ENCODE measurements at regions not wholly inside any gene's neighbourhood (a gene's known extent, or its start where the extent isn't known, plus 50 kb on each side); places are given as distances from the start of the nearest gene placed in this dataset.

GRCh38 chr7:68503400-68503799 lies 1094.9 kb upstream of the AUTS2 start:
- H3K9me3 ChIP-seq (ENCODE audit: low read depth), result no peaks in the 10 kb centered on the region
- no peaks in the 10 kb centered on the region for H3K27me3 ChIP-seq (replicated peaks; ENCODE audit: insufficient read depth)
- H3K9ac ChIP-seq, result no peak overlapping the region
- no peaks in the 10 kb centered on the region for H3K36me3 ChIP-seq (ENCODE audit: low read depth)
- H4K20me1 ChIP-seq (ENCODE audit: insufficient read depth), result no peaks in the 10 kb centered on the region
- H2AFZ ChIP-seq, result no peak overlapping the region
- TF ChIP-seq EZH2phosphoT487 (IDR thresholded peaks at IDR 0.05; ENCODE audit: insufficient read depth, low read depth) (no peak), EZH2 (IDR thresholded peaks at IDR 0.05; ENCODE audit: insufficient read depth, poor library complexity, severe bottlenecking) (no peak)
- 10 to 12% methylated on average over 3 of the region's 3 CpGs for WGBS, 2 experiments (ENCODE audit: low coverage in 1 of 2, low lambda C conversion rate in 2 of 2, missing lambda C conversion rate in 2 of 2)
- H3K79me2 ChIP-seq (ENCODE audit: insufficient read depth), result no peaks in the 10 kb centered on the region
- no peak overlapping the region for H3K27ac ChIP-seq
- no peak for DNase-seq
- in situ Hi-C loops (cut with MboI), result no loop called here
- H3K4me1 ChIP-seq (ENCODE audit: insufficient read depth), result no peaks in the 10 kb centered on the region
- H3K4me2 ChIP-seq (ENCODE audit: unreplicated experiment), result no peak overlapping the region
- H3F3A ChIP-seq (ENCODE audit: insufficient read depth), result no peaks in the 10 kb centered on the region
- H3K9me2 ChIP-seq (ENCODE audit: insufficient read depth), result no peaks in the 10 kb centered on the region
- H3K4me3 ChIP-seq, result no peak overlapping the region

- Histone ChIP-seq H3K9me2 (ENCODE audit: insufficient read depth) (no peaks in the 10 kb centered on the region), H3F3A (ENCODE audit: insufficient read depth) (no peaks in the 10 kb centered on the region), H3K27me3 (replicated peaks; ENCODE audit: insufficient read depth) (no peaks in the 10 kb centered on the region), H4K20me1 (ENCODE audit: insufficient read depth) (no peaks in the 10 kb centered on the region), H3K9me3 (ENCODE audit: low read depth) (no peaks in the 10 kb centered on the region), H3K4me2 (ENCODE audit: unreplicated experiment) (no peak overlapping the region), H3K4me1 (ENCODE audit: insufficient read depth) (no peaks in the 10 kb centered on the region), H3K9ac (no peak overlapping the region), H3K79me2 (ENCODE audit: insufficient read depth) (no peaks in the 10 kb centered on the region), H3K27ac (no peak overlapping the region), H2AFZ (no peak overlapping the region), H3K36me3 (ENCODE audit: low read depth) (no peaks in the 10 kb centered on the region), H3K4me3 (no peak overlapping the region)
- 27 to 39% methylated on average over 1 of the region's 1 CpG for WGBS, 2 experiments (ENCODE audit: low coverage in 1 of 2, low lambda C conversion rate in 2 of 2, missing lambda C conversion rate in 2 of 2)
- TF ChIP-seq EZH2 (IDR thresholded peaks at IDR 0.05; ENCODE audit: insufficient read depth, poor library complexity, severe bottlenecking) (no peak), EZH2phosphoT487 (IDR thresholded peaks at IDR 0.05; ENCODE audit: insufficient read depth, low read depth) (no peak)
- in situ Hi-C loops (cut with MboI), result no loop called here
- DNase-seq, result no peak
Measured at GRCh38 chr7:68504716-68505115, 1093.6 kb upstream of the AUTS2 start.

GRCh38 chr7:68505721-68506120 lies 1092.6 kb upstream of the AUTS2 start:
- in situ Hi-C loops (cut with MboI), result no loop called here
- H3K27ac ChIP-seq, result no peak overlapping the region

GRCh38 chr7:68507668-68508067 lies 1090.6 kb upstream of the AUTS2 start:
- in situ Hi-C loops (cut with MboI), result no loop called here
- TF ChIP-seq EZH2 (IDR thresholded peaks at IDR 0.05; ENCODE audit: insufficient read depth, poor library complexity, severe bottlenecking) (no peak), EZH2phosphoT487 (IDR thresholded peaks at IDR 0.05; ENCODE audit: insufficient read depth, low read depth) (no peak)
- Histone ChIP-seq H3K9me2 (ENCODE audit: insufficient read depth) (no peaks in the 10 kb centered on the region), H3K9me3 (ENCODE audit: low read depth) (no peaks in the 10 kb centered on the region), H3F3A (ENCODE audit: insufficient read depth) (no peaks in the 10 kb centered on the region), H3K27me3 (replicated peaks; ENCODE audit: insufficient read depth) (no peaks in the 10 kb centered on the region), H3K4me3 (no peak overlapping the region), H3K27ac (no peak overlapping the region), H3K36me3 (ENCODE audit: low read depth) (no peaks in the 10 kb centered on the region), H4K20me1 (ENCODE audit: insufficient read depth) (no peaks in the 10 kb centered on the region), H3K79me2 (ENCODE audit: insufficient read depth) (no peaks in the 10 kb centered on the region), H3K4me2 (ENCODE audit: unreplicated experiment) (no peak overlapping the region), H3K4me1 (ENCODE audit: insufficient read depth) (no peaks in the 10 kb centered on the region), H3K9ac (no peak overlapping the region), H2AFZ (no peak overlapping the region)
- 11 to 17% methylated on average over 4 of the region's 4 CpGs for WGBS, 2 experiments (ENCODE audit: low coverage in 1 of 2, low lambda C conversion rate in 2 of 2, missing lambda C conversion rate in 2 of 2)
- no peak for DNase-seq

More at GRCh38 chr7:68505721-68506120, 1092.6 kb upstream of the AUTS2 start:
- no peak for DNase-seq
- no peaks in the 10 kb centered on the region for H3K79me2 ChIP-seq (ENCODE audit: insufficient read depth)
- H3K9me3 ChIP-seq (ENCODE audit: low read depth), result no peaks in the 10 kb centered on the region
- WGBS, 2 experiments (ENCODE audit: low coverage in 1 of 2, low lambda C conversion rate in 2 of 2, missing lambda C conversion rate in 2 of 2), result 27 to 28% methylated on average over 4 of the region's 4 CpGs
- H3K27me3 ChIP-seq (replicated peaks; ENCODE audit: insufficient read depth), result no peaks in the 10 kb centered on the region
- H3F3A ChIP-seq (ENCODE audit: insufficient read depth), result no peaks in the 10 kb centered on the region
- no peak overlapping the region for H3K4me2 ChIP-seq (ENCODE audit: unreplicated experiment)
- H3K9me2 ChIP-seq (ENCODE audit: insufficient read depth), result no peaks in the 10 kb centered on the region
- H2AFZ ChIP-seq, result no peak overlapping the region
- H4K20me1 ChIP-seq (ENCODE audit: insufficient read depth), result no peaks in the 10 kb centered on the region
- no peak overlapping the region for H3K4me3 ChIP-seq
- no peak overlapping the region for H3K9ac ChIP-seq
- TF ChIP-seq EZH2 (IDR thresholded peaks at IDR 0.05; ENCODE audit: insufficient read depth, poor library complexity, severe bottlenecking), result no peak
- no peaks in the 10 kb centered on the region for H3K4me1 ChIP-seq (ENCODE audit: insufficient read depth)
- no peaks in the 10 kb centered on the region for H3K36me3 ChIP-seq (ENCODE audit: low read depth)

DNA sequence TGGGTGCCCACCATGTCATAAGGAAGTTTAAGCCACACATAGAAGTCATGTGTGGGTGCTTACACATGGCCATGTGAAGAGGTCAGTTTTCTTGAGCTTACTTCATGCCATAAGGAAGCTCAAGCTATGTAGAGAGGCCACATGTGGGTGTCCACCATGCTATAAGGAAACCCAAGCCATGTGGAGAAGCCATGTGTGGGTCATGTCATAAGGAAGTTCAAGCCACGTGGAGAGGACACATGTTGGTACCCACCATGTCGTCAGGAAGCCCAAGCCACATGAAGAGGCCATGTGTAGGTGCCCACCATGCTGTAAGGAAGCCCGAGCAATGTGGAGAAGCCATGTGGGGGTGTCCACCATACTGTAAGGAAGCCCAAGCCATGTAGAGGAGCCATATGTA lies 1089.2 kb upstream of the AUTS2 start:
- Histone ChIP-seq H3K9me3 (ENCODE audit: low read depth) (no peaks in the 10 kb centered on the region), H3K9ac (no peak overlapping the region), H3K4me3 (no peak overlapping the region), H3K9me2 (ENCODE audit: insufficient read depth) (no peaks in the 10 kb centered on the region), H3K27ac (no peak overlapping the region), H4K20me1 (ENCODE audit: insufficient read depth) (no peaks in the 10 kb centered on the region), H3K4me1 (ENCODE audit: insufficient read depth) (no peaks in the 10 kb centered on the region), H3K79me2 (ENCODE audit: insufficient read depth) (no peaks in the 10 kb centered on the region), H3F3A (ENCODE audit: insufficient read depth) (no peaks in the 10 kb centered on the region), H3K36me3 (ENCODE audit: low read depth) (no peaks in the 10 kb centered on the region), H2AFZ (no peak overlapping the region), H3K27me3 (replicated peaks; ENCODE audit: insufficient read depth) (no peaks in the 10 kb centered on the region), H3K4me2 (ENCODE audit: unreplicated experiment) (no peak overlapping the region)
- TF ChIP-seq EZH2 (IDR thresholded peaks at IDR 0.05; ENCODE audit: insufficient read depth, poor library complexity, severe bottlenecking) (no peak), EZH2phosphoT487 (IDR thresholded peaks at IDR 0.05; ENCODE audit: insufficient read depth, low read depth) (no peak)
- DNase-seq, result no peak
- in situ Hi-C loops (cut with MboI), result no loop called here
- 14 to 16% methylated on average over 3 of the region's 3 CpGs for WGBS, 2 experiments (ENCODE audit: low coverage in 1 of 2, low lambda C conversion rate in 2 of 2, missing lambda C conversion rate in 2 of 2)

Data from GM23248 (cell line).